Choroid plexus epithelial cell (primary cell): ENCODE measurements at regions not wholly inside any gene's neighbourhood (a gene's known extent, or its start where the extent isn't known, plus 50 kb on each side); places are given as distances from the start of the nearest gene placed in this dataset.

Source experiments
- DNase-seq: peaks from one replicate; pipeline ENCODE4 v3.0.0-alpha.2; 2010; ENCODE audit warnings: low read depth
- H3K4me3 ChIP-seq: 2 replicates; pipeline ENCODE4 v1.5.1; 2011; ENCODE audit warnings: low read depth, mild to moderate bottlenecking, control low read depth, low read length, moderate library complexity
- TF ChIP-seq, protein P1 (sequence below): conservative IDR thresholded peaks from 2 replicates; pipeline ENCODE4 v1.5.1; 2011; ENCODE audit warnings: low read depth, mild to moderate bottlenecking, control low read depth, inconsistent platforms, low read length, moderate library complexity

DNA sequence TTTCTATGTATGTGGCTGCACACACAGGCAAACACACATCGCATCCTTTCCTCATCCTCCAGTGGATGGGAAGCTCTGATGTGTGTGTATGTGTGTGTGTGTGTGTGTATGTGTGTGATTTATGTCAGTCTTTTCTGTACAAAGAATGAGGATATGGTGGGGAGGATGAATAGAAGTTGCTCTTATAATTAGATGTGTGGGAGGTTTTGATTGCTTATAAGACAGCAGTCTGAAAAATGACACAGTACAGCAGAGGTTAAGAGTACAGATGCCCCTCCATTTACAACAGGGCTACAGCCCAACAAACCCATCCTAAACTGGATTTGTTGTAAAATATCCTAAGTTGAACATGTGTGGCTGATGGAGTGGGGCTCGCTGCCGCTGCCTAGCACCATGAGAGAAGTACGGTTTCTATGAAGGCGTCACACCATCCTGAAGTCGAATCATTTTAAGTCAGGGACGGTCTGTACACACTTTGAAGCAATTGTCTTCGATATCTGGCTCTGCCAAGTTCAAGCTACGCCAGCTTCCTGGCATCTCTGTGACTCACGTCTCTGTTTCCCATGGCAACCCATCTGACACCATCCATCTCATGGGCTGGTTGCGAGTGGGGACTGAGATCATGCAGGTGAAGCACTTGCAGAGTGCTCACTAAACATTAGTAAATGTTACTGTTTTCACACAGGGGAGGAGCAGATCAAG lies 252.6 kb downstream of the MYLK4 start:
- H3K4me3 ChIP-seq, result no peak overlapping the region
- no peak for DNase-seq
- TF ChIP-seq, protein P1, sequence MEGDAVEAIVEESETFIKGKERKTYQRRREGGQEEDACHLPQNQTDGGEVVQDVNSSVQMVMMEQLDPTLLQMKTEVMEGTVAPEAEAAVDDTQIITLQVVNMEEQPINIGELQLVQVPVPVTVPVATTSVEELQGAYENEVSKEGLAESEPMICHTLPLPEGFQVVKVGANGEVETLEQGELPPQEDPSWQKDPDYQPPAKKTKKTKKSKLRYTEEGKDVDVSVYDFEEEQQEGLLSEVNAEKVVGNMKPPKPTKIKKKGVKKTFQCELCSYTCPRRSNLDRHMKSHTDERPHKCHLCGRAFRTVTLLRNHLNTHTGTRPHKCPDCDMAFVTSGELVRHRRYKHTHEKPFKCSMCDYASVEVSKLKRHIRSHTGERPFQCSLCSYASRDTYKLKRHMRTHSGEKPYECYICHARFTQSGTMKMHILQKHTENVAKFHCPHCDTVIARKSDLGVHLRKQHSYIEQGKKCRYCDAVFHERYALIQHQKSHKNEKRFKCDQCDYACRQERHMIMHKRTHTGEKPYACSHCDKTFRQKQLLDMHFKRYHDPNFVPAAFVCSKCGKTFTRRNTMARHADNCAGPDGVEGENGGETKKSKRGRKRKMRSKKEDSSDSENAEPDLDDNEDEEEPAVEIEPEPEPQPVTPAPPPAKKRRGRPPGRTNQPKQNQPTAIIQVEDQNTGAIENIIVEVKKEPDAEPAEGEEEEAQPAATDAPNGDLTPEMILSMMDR, result no peak

DNA sequence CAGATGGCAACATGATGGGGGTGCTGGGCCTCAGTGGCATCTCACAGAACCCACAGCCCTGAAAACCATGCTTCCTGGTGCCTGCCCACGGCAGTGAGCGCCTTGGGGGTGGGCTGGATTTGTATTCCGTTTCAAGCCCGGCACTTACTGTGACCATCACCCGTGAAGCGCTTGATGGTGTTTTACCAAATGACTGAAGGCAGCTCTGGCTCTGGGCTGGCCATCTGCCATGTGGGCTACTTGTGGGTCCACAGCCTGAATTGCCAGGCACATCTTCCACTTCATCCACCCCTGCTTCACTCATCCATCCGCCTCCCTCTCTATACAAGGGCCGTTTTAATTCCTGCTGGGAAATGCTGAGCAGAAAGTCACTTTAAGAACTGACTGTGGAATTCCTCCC lies 250.9 kb upstream of the GMDS start:
- DNase-seq, result no peak
- TF ChIP-seq, protein P1, result no peak

GRCh38 chr6:2492686-2493523 lies 247.5 kb upstream of the GMDS start:
- TF ChIP-seq, protein P1, result no peak
- no peak for DNase-seq
- H3K4me3 ChIP-seq, result no peak overlapping the region

More for the DNA sequence above, 250.9 kb upstream of the GMDS start:
- no peak overlapping the region for H3K4me3 ChIP-seq

DNA sequence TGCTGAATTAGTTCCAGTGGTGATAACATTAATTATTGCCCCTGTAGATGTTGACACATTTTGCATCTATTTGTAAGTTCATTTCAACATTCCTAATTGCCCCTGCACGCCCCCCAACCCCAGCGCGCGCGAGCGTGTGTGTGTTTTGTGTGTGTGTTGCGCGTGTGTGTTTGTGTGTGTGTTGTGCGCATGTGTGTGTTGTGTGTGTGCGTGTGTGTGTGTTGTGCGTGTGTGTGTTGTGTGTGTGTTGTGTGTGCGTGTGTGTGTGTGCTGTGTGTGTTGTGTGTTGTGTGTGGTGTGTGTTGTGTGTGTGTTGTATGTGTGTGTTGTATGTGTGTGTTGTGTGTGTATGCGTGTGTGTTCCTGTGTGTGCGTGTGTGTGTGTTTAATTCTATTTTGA lies 245.7 kb upstream of the GMDS start:
- H3K4me3 ChIP-seq, result no peak overlapping the region
- DNase-seq, result no peak
- TF ChIP-seq, protein P1, result no peak

DNA sequence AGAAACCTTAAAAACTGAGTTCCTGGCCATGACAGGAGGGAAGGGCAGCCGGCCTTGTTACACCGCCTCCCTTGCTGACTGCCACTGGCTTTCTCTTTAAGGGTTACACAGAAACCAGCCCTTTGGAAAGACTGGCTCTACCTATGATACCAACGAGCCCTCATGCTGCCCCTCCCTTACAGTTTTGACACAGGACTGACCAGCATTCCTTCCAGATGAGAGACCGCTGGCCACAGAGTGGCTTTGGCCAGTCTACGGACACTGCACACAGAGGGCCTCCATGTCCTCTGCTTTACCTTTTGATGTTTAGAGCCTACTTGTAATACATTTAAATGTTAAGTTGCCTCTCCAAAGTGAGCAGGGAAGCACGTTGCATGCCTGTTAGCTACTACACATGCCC lies 243.2 kb upstream of the GMDS start:
- H3K4me3 ChIP-seq, result no peak overlapping the region
- TF ChIP-seq, protein P1, result no peak
- DNase-seq, result no peak

DNA sequence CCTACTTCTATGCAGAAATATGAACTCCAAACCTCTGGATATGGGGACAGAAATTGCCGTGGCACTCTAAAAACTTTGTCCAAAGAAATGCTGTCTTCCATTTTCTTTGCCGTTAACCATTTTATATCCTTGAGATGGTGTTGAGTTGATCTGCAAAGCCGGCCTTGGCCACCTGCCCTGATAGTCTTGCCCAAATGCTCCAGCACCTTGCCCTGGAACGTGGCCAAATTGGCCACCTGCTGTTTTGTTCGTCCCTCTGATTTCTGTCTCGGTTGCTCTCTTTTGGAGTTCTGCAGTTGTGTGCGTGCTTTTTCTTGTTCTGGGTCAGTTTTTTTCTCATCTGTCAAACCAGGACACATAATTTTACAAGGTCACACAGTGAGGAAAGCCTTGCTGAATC lies 239.7 kb upstream of the GMDS start:
- TF ChIP-seq, protein P1, result no peak
- DNase-seq, result no peak
- no peak overlapping the region for H3K4me3 ChIP-seq
